CD14-positive monocyte (primary cell): ENCODE measurements at regions not wholly inside any gene's neighbourhood (a gene's known extent, or its start where the extent isn't known, plus 50 kb on each side); places are given as distances from the start of the nearest gene placed in this dataset.

Experiments used
- DNase-seq, 3 donors: peaks; one replicate each; pipeline ENCODE4 v3.0.0-alpha.2; 2011 to 2022
- H2AFZ ChIP-seq: 2 replicates; pipeline ENCODE4 v1.6.0; 2012; ENCODE audit warnings: mild to moderate bottlenecking, low read depth, low read length, inconsistent platforms; ENCODE audit not compliant: insufficient read depth, poor library complexity, severe bottlenecking
- H3K27ac ChIP-seq, 2 donors: 1 replicate in 1 of 2; 2 replicates in 1 of 2; pipeline ENCODE4 v1.5.1; 2012 to 2013; ENCODE audit warnings: low read length in 2 of 2, control low read depth in 1 of 2, inconsistent platforms in 1 of 2, low read depth in 1 of 2, mild to moderate bottlenecking in 1 of 2
- H3K27me3 ChIP-seq, 2 donors: one replicate each; pipeline versions ENCODE4 v1.6.0 to v1.6.1; 2011 to 2013; ENCODE audit warnings: low read length in 2 of 2; ENCODE audit not compliant: control insufficient read depth in 2 of 2, insufficient read depth in 2 of 2
- H3K36me3 ChIP-seq, 2 donors: replicated peaks in 1 of 2; 1 replicate in 1 of 2; 2 replicates in 1 of 2; pipeline versions ENCODE4 v1.5.1 to v1.6.1; 2012 to 2013; ENCODE audit warnings: low read length in 2 of 2, control low read depth in 1 of 2, inconsistent platforms in 1 of 2, mild to moderate bottlenecking in 1 of 2; ENCODE audit not compliant: insufficient read depth in 2 of 2, control insufficient read depth in 1 of 2
- H3K4me1 ChIP-seq, 2 donors: 1 replicate in 1 of 2; 2 replicates in 1 of 2; pipeline versions ENCODE4 v1.5.1 to v1.6.1; 2012 to 2013; ENCODE audit warnings: low read length in 2 of 2, control low read depth in 1 of 2, inconsistent platforms in 1 of 2, mild to moderate bottlenecking in 1 of 2, moderate library complexity in 1 of 2; ENCODE audit not compliant: insufficient read depth in 2 of 2, control insufficient read depth in 1 of 2
- H3K4me2 ChIP-seq: replicated peaks from 2 replicates; pipeline ENCODE3; 2012; ENCODE audit warnings: low read length, moderate library complexity, mild to moderate bottlenecking; ENCODE audit not compliant: poor library complexity, severe bottlenecking; ENCODE audit errors: extremely low read depth
- H3K4me3 ChIP-seq, 3 experiments: fragments of 200-600 bp in 1 of 3; sonication (generic) in 1 of 3; replicated peaks in 1 of 3; 1 replicate in 2 of 3; 2 replicates in 1 of 3; pipeline ENCODE4 v1.5.1; 2011 to 2013; ENCODE audit warnings: low read length in 3 of 3, mild to moderate bottlenecking in 3 of 3, control low read depth in 2 of 3, low read depth in 2 of 3, inconsistent platforms in 1 of 3, moderate library complexity in 1 of 3
- H3K79me2 ChIP-seq: 2 replicates; pipeline ENCODE4 v1.6.0; 2012; ENCODE audit warnings: mild to moderate bottlenecking, control low read depth, inconsistent platforms, low read length, moderate library complexity; ENCODE audit not compliant: insufficient read depth
- H3K9ac ChIP-seq: 2 replicates; pipeline ENCODE4 v1.6.0; 2017; ENCODE audit warnings: low read length, mild to moderate bottlenecking; ENCODE audit not compliant: insufficient read depth, poor library complexity, severe bottlenecking
- H3K9me3 ChIP-seq, 2 donors: replicated peaks in 1 of 2; 1 replicate in 1 of 2; 2 replicates in 1 of 2; pipeline versions ENCODE4 v1.5.1 to v1.6.1; 2012 to 2013; ENCODE audit warnings: low read length in 2 of 2, control low read depth in 1 of 2; ENCODE audit not compliant: control insufficient read depth in 1 of 2, insufficient read depth in 1 of 2
- H4K20me1 ChIP-seq: 2 replicates; pipeline ENCODE4 v1.6.0; 2012; ENCODE audit warnings: mild to moderate bottlenecking, low read length, control low read depth, moderate library complexity; ENCODE audit not compliant: insufficient read depth
- H3K27ac Mint-ChIP-seq, 7 donors: one replicate each; pipeline ENCODE4 v1.8.0; 2020; ENCODE audit warnings: mild to moderate bottlenecking in 7 of 7, mixed read lengths in 7 of 7, moderate library complexity in 6 of 7, inconsistent platforms in 2 of 7
- H3K27me3 Mint-ChIP-seq, 3 donors: one replicate each; pipeline ENCODE4 v1.8.0; 2021 to 2022; ENCODE audit warnings: low read depth in 3 of 3, mild to moderate bottlenecking in 3 of 3, mixed read lengths in 3 of 3, moderate library complexity in 3 of 3, inconsistent platforms in 1 of 3
- H3K36me3 Mint-ChIP-seq, 2 donors: one replicate each; pipeline ENCODE4 v1.8.0; 2020; ENCODE audit warnings: mixed read lengths in 2 of 2, inconsistent platforms in 1 of 2, mild to moderate bottlenecking in 1 of 2
- H3K4me1 Mint-ChIP-seq: one replicate; pipeline ENCODE4 v1.8.0; 2020; ENCODE audit warnings: mild to moderate bottlenecking, mixed read lengths
- H3K4me3 Mint-ChIP-seq, 2 donors: one replicate each; pipeline ENCODE4 v1.8.0; 2020; ENCODE audit warnings: mild to moderate bottlenecking in 2 of 2, mixed read lengths in 2 of 2, moderate library complexity in 1 of 2
- H3K9me3 Mint-ChIP-seq, 7 donors: one replicate each; pipeline ENCODE4 v1.8.0; 2020 to 2022; ENCODE audit warnings: mixed read lengths in 7 of 7, mild to moderate bottlenecking in 6 of 7, moderate library complexity in 6 of 7, inconsistent platforms in 2 of 7
- WGBS: methylation state at CpG from one replicate; pipeline ENCODE4 v1.1.5; 2013; ENCODE audit warnings: missing lambda C conversion rate; ENCODE audit not compliant: insufficient coverage; 5-methylcytosine and 5-hydroxymethylcytosine counted together
- intact Hi-C, 2 donors: fragments of 100-400 bp; cut with micrococcal nuclease; formaldehyde crosslinking; loops; one replicate each; pipeline versions ENCODE4 v1.15.0 to v1.15.1; 2023
- TF ChIP-seq, protein P1 (sequence below): fragments of 200-600 bp; IDR thresholded peaks from one replicate; pipeline ENCODE4 v1.8.0; 2022; ENCODE audit warnings: antibody characterized with exemption, mild to moderate bottlenecking

DNA sequence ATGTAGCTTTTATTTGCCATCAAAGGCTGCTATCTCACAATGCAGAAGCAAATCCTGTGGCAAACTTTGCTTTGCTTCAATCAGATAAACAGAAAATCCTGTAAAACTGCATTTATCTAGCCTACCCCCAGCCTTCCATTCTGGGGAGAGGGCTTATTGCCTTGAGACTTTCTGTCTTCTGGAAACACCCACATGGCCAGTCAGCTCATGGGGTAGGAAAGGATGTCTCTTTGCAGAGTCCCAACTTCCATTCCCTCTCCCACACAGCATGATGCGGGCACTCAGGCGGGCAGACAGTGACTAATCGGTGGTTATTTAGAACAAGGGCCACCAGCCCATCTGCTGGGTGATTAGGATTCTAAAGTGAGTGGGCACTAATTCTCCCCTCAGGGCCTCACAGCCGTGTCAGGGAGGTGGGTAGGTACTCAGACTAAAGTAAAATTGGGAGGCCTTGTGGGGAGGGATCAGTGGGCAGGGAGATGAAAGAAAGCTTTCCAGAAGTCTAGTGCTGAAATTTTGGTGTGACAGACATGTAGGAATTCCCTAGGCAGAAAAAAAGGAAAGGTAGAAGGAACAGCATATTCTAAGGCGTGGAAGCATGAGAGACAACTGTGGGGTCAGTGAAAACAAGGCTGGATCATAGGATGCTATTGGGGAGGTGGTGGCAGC lies 720.5 kb downstream of the VRK1 start:
- no peaks in the 10 kb centered on the region for H3K4me1 ChIP-seq
- H3K36me3 Mint-ChIP-seq = no peaks in the 10 kb centered on the region
- no peaks in the 10 kb centered on the region for H3K27me3 ChIP-seq
- H3K27ac ChIP-seq = no peak overlapping the region
- H3K4me3 ChIP-seq = no peak overlapping the region
- no peak overlapping the region for H3K9ac ChIP-seq
- H3K9me3 Mint-ChIP-seq = peaks cover 5 to 22% (median 7%) of the 10 kb centered on the region in 7 donors
- TF ChIP-seq, protein P1, sequence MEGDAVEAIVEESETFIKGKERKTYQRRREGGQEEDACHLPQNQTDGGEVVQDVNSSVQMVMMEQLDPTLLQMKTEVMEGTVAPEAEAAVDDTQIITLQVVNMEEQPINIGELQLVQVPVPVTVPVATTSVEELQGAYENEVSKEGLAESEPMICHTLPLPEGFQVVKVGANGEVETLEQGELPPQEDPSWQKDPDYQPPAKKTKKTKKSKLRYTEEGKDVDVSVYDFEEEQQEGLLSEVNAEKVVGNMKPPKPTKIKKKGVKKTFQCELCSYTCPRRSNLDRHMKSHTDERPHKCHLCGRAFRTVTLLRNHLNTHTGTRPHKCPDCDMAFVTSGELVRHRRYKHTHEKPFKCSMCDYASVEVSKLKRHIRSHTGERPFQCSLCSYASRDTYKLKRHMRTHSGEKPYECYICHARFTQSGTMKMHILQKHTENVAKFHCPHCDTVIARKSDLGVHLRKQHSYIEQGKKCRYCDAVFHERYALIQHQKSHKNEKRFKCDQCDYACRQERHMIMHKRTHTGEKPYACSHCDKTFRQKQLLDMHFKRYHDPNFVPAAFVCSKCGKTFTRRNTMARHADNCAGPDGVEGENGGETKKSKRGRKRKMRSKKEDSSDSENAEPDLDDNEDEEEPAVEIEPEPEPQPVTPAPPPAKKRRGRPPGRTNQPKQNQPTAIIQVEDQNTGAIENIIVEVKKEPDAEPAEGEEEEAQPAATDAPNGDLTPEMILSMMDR = no peak
- WGBS = 86% methylated on average over 1 of the region's 5 CpGs
- H3K4me3 Mint-ChIP-seq = no peak overlapping the region
- peaks cover 0 to 10% of the 10 kb centered on the region in 2 donors for H3K9me3 ChIP-seq
- H3K27ac Mint-ChIP-seq = no peak overlapping the region
- H3K79me2 ChIP-seq = no peaks in the 10 kb centered on the region
- H3K4me1 Mint-ChIP-seq = no peaks in the 10 kb centered on the region
- intact Hi-C loops = no loop called here
- H3K4me2 ChIP-seq = no peak overlapping the region
- H3K27me3 Mint-ChIP-seq = peaks cover 0 to 2% (median 0%) of the 10 kb centered on the region in 3 donors
- no peak overlapping the region for H2AFZ ChIP-seq
- H3K36me3 ChIP-seq = no peaks in the 10 kb centered on the region
- no peaks in the 10 kb centered on the region for H4K20me1 ChIP-seq
- DNase-seq = no peak

DNA sequence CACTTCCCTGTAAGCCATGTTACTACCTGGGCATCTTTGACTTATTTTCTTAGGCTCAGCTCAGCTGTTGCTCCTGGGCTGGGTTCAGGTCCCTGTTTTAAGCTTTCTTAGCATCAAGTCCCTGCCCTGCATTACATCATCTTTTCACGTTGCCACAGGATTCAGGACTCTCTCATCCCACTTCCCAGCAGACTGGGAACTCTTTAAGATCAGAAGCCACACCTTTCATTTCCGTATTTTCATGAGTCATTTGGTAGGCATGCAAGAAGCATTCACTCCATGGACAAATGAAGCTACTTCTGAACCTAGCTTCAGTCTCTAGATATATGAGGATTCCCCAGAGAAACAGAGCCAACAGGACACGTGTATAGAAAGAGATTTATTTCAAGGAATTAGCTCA lies 726.8 kb downstream of the VRK1 start:
- H3K36me3 Mint-ChIP-seq = no peaks in the 10 kb centered on the region
- TF ChIP-seq, protein P1 = no peak
- H3K4me2 ChIP-seq = no peak overlapping the region

More for the DNA sequence above, 726.8 kb downstream of the VRK1 start:
- intact Hi-C loops = no loop called here
- H2AFZ ChIP-seq = no peak overlapping the region
- H3K9ac ChIP-seq = no peak overlapping the region
- no peak for DNase-seq
- Mint-ChIP-seq H3K27me3 (peaks cover 0 to 2% (median 2%) of the 10 kb centered on the region in 3 donors), H3K4me3 (no peak overlapping the region), H3K4me1 (peaks cover 6% of the 10 kb centered on the region), H3K9me3 (peaks cover 2 to 7% (median 3%) of the 10 kb centered on the region in 7 donors), H3K27ac (no peak overlapping the region)
- no peaks in the 10 kb centered on the region for H3K9me3 ChIP-seq
- no peak overlapping the region for H3K4me3 ChIP-seq
- 49% methylated on average over 2 of the region's 3 CpGs for WGBS
- no peaks in the 10 kb centered on the region for H4K20me1 ChIP-seq
- H3K27me3 ChIP-seq = no peaks in the 10 kb centered on the region
- H3K27ac ChIP-seq = no peak overlapping the region
- H3K4me1 ChIP-seq = peaks cover 0 to 3% of the 10 kb centered on the region in 2 donors
- H3K36me3 ChIP-seq = no peaks in the 10 kb centered on the region
- H3K79me2 ChIP-seq = no peaks in the 10 kb centered on the region
